ENCODE measurements at regions not wholly inside any gene's neighbourhood (a gene's known extent, or its start where the extent isn't known, plus 50 kb on each side); places are given as distances from the start of the nearest gene placed in this dataset.

GRCh38 chr20:12717061-12717460, 291.7 kb upstream of the SPTLC3 start:
- Histone ChIP-seq H3K4me3 (no peak overlapping the region), H3K4me2 (no peak overlapping the region), H3K27ac (no peak overlapping the region), H3K9me3 (ENCODE audit: low read depth) (no peaks in the 10 kb centered on the region), H3K27me3 (no peaks in the 10 kb centered on the region), H3K9me2 (replicated peaks; ENCODE audit: insufficient read depth) (no peaks in the 10 kb centered on the region), H4K20me1 (ENCODE audit: insufficient read depth, poor library complexity, severe bottlenecking) (no peaks in the 10 kb centered on the region), H3K79me2 (no peaks in the 10 kb centered on the region), H3K4me1 (ENCODE audit: insufficient read depth) (no peaks in the 10 kb centered on the region), H3K36me3 (replicated peaks; ENCODE audit: insufficient read depth, low read depth) (no peaks in the 10 kb centered on the region), H2AFZ (no peak overlapping the region)
- WGBS (ENCODE audit: low lambda C conversion rate, missing lambda C conversion rate) = 67% methylated on average over 1 of the region's 1 CpG
- TF ChIP-seq CTCF (IDR thresholded peaks at IDR 0.05; ENCODE audit: poor library complexity) (no peak), EZH2phosphoT487 (IDR thresholded peaks at IDR 0.05; ENCODE audit: low read depth, severe bottlenecking, unreplicated experiment) (no peak), EZH2 (IDR thresholded peaks at IDR 0.05; ENCODE audit: borderline replicate concordance) (no peak)
- no peak for DNase-seq (ENCODE audit: low spot score)

DNA sequence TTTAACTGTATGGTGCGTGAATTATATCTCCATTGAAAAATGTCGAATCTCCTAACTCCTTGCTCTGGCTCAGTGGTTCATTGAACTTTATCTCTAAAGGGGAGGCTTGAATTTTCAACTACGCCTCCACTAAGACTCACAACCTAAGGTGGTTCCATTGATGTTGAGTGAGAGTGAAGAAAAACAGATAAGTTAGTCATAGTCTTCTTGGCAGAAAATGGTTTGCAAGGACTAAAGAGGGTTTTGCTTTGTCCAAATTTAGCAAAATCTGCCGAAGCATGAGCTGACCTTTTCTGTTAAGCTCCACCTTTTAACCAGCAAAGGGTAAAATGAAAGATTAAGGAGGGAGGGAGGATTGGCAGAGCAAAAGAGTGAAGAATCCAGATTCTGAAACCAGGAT, 290.2 kb upstream of the SPTLC3 start:
- Histone ChIP-seq H3K79me2 (no peaks in the 10 kb centered on the region), H2AFZ (no peak overlapping the region), H3K9me3 (ENCODE audit: low read depth) (no peaks in the 10 kb centered on the region), H4K20me1 (ENCODE audit: insufficient read depth, poor library complexity, severe bottlenecking) (no peaks in the 10 kb centered on the region), H3K27ac (no peak overlapping the region), H3K4me1 (ENCODE audit: insufficient read depth) (no peaks in the 10 kb centered on the region), H3K4me3 (no peak overlapping the region), H3K9me2 (replicated peaks; ENCODE audit: insufficient read depth) (no peaks in the 10 kb centered on the region), H3K36me3 (replicated peaks; ENCODE audit: insufficient read depth, low read depth) (no peaks in the 10 kb centered on the region), H3K27me3 (no peaks in the 10 kb centered on the region), H3K4me2 (no peak overlapping the region)
- 58% methylated on average over 4 of the region's 4 CpGs for WGBS (ENCODE audit: low lambda C conversion rate, missing lambda C conversion rate)
- DNase-seq (ENCODE audit: low spot score) = no peak
- TF ChIP-seq EZH2 (IDR thresholded peaks at IDR 0.05; ENCODE audit: borderline replicate concordance) (no peak), CTCF (IDR thresholded peaks at IDR 0.05; ENCODE audit: poor library complexity) (no peak), EZH2phosphoT487 (IDR thresholded peaks at IDR 0.05; ENCODE audit: low read depth, severe bottlenecking, unreplicated experiment) (no peak)

DNA sequence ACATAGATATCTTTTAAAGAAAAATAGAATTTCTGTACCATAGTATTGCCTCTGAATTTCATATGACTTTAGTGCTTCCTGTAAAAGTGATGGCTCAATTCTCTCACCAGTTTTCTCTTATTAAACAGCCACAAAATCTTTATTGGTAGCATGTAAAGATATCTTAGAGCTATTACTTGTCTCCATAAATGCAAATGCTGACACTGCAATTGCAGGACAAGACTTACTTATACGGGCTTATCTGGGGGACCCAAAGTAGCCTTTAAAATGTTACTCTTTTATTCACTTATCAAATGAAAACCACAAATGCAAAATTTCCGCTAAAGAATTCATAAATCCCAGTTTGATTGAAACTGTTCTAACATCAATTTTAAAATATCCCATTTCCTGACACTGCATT, 287.1 kb upstream of the SPTLC3 start:
- 54% methylated on average over 2 of the region's 2 CpGs for WGBS (ENCODE audit: low lambda C conversion rate, missing lambda C conversion rate)
- no peaks in the 10 kb centered on the region for H3K9me2 ChIP-seq (replicated peaks; ENCODE audit: insufficient read depth)
- no peak for DNase-seq (ENCODE audit: low spot score)
- H3K27me3 ChIP-seq = no peaks in the 10 kb centered on the region
- H3K4me1 ChIP-seq (ENCODE audit: insufficient read depth) = no peaks in the 10 kb centered on the region
- H3K79me2 ChIP-seq = no peaks in the 10 kb centered on the region
- TF ChIP-seq EZH2phosphoT487 (IDR thresholded peaks at IDR 0.05; ENCODE audit: low read depth, severe bottlenecking, unreplicated experiment) (no peak), EZH2 (IDR thresholded peaks at IDR 0.05; ENCODE audit: borderline replicate concordance) (no peak), CTCF (IDR thresholded peaks at IDR 0.05; ENCODE audit: poor library complexity) (no peak)
- no peak overlapping the region for H2AFZ ChIP-seq
- no peak overlapping the region for H3K4me2 ChIP-seq
- H3K4me3 ChIP-seq = no peak overlapping the region
- H3K9me3 ChIP-seq (ENCODE audit: low read depth) = no peaks in the 10 kb centered on the region
- peak overlapping the region; percentile 65 for H3K27ac ChIP-seq
- no peaks in the 10 kb centered on the region for H3K36me3 ChIP-seq (replicated peaks; ENCODE audit: insufficient read depth, low read depth)
- no peaks in the 10 kb centered on the region for H4K20me1 ChIP-seq (ENCODE audit: insufficient read depth, poor library complexity, severe bottlenecking)

GRCh38 chr20:12722091-12722490, 286.7 kb upstream of the SPTLC3 start:
- no peaks in the 10 kb centered on the region for H3K4me1 ChIP-seq (ENCODE audit: insufficient read depth)
- no peak overlapping the region for H2AFZ ChIP-seq
- WGBS (ENCODE audit: low lambda C conversion rate, missing lambda C conversion rate) = 84% methylated on average over 1 of the region's 1 CpG
- peak overlapping the region; percentile 65 for H3K27ac ChIP-seq
- H3K4me3 ChIP-seq = no peak overlapping the region
- no peaks in the 10 kb centered on the region for H3K79me2 ChIP-seq
- H3K4me2 ChIP-seq = no peak overlapping the region
- no peaks in the 10 kb centered on the region for H3K9me3 ChIP-seq (ENCODE audit: low read depth)
- H3K9me2 ChIP-seq (replicated peaks; ENCODE audit: insufficient read depth) = no peaks in the 10 kb centered on the region
- H3K36me3 ChIP-seq (replicated peaks; ENCODE audit: insufficient read depth, low read depth) = no peaks in the 10 kb centered on the region
- TF ChIP-seq EZH2phosphoT487 (IDR thresholded peaks at IDR 0.05; ENCODE audit: low read depth, severe bottlenecking, unreplicated experiment) = no peak
- no peak for TF ChIP-seq EZH2 (IDR thresholded peaks at IDR 0.05; ENCODE audit: borderline replicate concordance)
- H4K20me1 ChIP-seq (ENCODE audit: insufficient read depth, poor library complexity, severe bottlenecking) = no peaks in the 10 kb centered on the region
- H3K27me3 ChIP-seq = no peaks in the 10 kb centered on the region
- DNase-seq (ENCODE audit: low spot score) = peak; percentile 29

Data from hepatocyte (in vitro differentiated cells).